Parathyroid adenoma (tissue), 2 donors: ENCODE measurements at regions not wholly inside any gene's neighbourhood (a gene's known extent, or its start where the extent isn't known, plus 50 kb on each side); places are given as distances from the start of the nearest gene placed in this dataset.

Experiments used
- H2AFZ ChIP-seq: fragments of 300-600 bp; sonication (generic); one replicate; pipeline ENCODE4 v1.7.0; 2017; ENCODE audit warnings: antibody characterized with exemption, mild to moderate bottlenecking
- H3K27ac ChIP-seq: fragments of 300-600 bp; sonication (generic); one replicate; pipeline ENCODE4 v1.7.0; 2017
- H3K27me3 ChIP-seq: fragments of 300-600 bp; sonication (generic); one replicate; pipeline ENCODE4 v1.7.0; 2017; ENCODE audit warnings: low read length; ENCODE audit not compliant: control insufficient read depth, insufficient read depth
- H3K36me3 ChIP-seq: fragments of 300-600 bp; sonication (generic); one replicate; pipeline ENCODE4 v1.7.0; 2017; ENCODE audit warnings: low read length; ENCODE audit not compliant: control insufficient read depth, insufficient read depth
- H3K4me1 ChIP-seq: fragments of 300-600 bp; sonication (generic); one replicate; pipeline ENCODE4 v1.7.0; 2017; ENCODE audit warnings: control low read depth
- H3K4me2 ChIP-seq: fragments of 300-600 bp; sonication (generic); one replicate; pipeline ENCODE4 v1.7.0; 2017; ENCODE audit warnings: low read length
- H3K4me3 ChIP-seq: fragments of 300-600 bp; sonication (generic); one replicate; pipeline ENCODE4 v1.7.0; 2017; ENCODE audit warnings: low read depth, low read length
- H3K79me2 ChIP-seq: fragments of 300-600 bp; sonication (generic); one replicate; pipeline ENCODE4 v1.7.0; 2017; ENCODE audit warnings: control low read depth
- H3K9ac ChIP-seq: fragments of 300-600 bp; sonication (generic); one replicate; pipeline ENCODE4 v1.7.0; 2017; ENCODE audit warnings: mild to moderate bottlenecking
- H3K9me3 ChIP-seq: fragments of 300-600 bp; sonication (generic); one replicate; pipeline ENCODE4 v1.7.0; 2017; ENCODE audit warnings: low read length; ENCODE audit not compliant: control insufficient read depth
- TF ChIP-seq, protein P1 (sequence below): fragments of 300-600 bp; sonication (generic); IDR thresholded peaks from one replicate; pipeline ENCODE4 v1.7.0; 2017; ENCODE audit warnings: antibody characterized with exemption, mild to moderate bottlenecking
- donor health status: primary hyperparathyroidism.

- TF ChIP-seq, protein P1, sequence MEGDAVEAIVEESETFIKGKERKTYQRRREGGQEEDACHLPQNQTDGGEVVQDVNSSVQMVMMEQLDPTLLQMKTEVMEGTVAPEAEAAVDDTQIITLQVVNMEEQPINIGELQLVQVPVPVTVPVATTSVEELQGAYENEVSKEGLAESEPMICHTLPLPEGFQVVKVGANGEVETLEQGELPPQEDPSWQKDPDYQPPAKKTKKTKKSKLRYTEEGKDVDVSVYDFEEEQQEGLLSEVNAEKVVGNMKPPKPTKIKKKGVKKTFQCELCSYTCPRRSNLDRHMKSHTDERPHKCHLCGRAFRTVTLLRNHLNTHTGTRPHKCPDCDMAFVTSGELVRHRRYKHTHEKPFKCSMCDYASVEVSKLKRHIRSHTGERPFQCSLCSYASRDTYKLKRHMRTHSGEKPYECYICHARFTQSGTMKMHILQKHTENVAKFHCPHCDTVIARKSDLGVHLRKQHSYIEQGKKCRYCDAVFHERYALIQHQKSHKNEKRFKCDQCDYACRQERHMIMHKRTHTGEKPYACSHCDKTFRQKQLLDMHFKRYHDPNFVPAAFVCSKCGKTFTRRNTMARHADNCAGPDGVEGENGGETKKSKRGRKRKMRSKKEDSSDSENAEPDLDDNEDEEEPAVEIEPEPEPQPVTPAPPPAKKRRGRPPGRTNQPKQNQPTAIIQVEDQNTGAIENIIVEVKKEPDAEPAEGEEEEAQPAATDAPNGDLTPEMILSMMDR: no peak
- Histone ChIP-seq H3K36me3 (no peaks in the 10 kb centered on the region), H3K9me3 (no peaks in the 10 kb centered on the region), H3K27me3 (no peaks in the 10 kb centered on the region), H3K4me2 (no peak overlapping the region), H3K27ac (no peak overlapping the region), H3K9ac (no peak overlapping the region), H3K4me1 (no peaks in the 10 kb centered on the region), H3K4me3 (no peak overlapping the region), H3K79me2 (no peaks in the 10 kb centered on the region), H2AFZ (no peak overlapping the region)
Measured at GRCh38 chr15:46502667-46503066, 867.8 kb downstream of the SQOR start.

DNA sequence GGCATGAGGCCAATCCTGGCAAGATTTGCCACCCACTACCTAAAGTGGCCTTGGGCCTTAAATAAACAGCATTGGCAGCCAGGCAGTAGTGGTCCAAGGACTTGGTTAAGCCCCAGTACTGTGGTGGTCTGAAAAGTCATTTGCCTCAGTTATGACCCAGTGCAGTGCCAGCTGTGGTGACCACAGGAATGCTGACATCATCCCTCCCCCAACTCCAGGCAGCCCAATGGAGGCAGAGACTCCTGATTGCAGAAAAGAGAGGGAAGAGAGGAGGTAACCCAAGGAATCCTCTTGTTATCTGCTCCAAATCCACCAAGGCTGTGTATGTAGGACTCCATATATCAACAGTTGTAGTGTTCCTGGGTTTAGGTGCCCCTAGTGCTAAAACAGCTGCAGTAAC is 883.6 kb downstream of the SQOR start:
- Histone ChIP-seq H3K27ac (no peak overlapping the region), H3K9ac (no peak overlapping the region), H3K27me3 (no peaks in the 10 kb centered on the region), H3K4me2 (no peak overlapping the region), H3K4me1 (no peaks in the 10 kb centered on the region), H3K9me3 (no peaks in the 10 kb centered on the region), H3K36me3 (no peaks in the 10 kb centered on the region), H2AFZ (no peak overlapping the region), H3K79me2 (no peaks in the 10 kb centered on the region), H3K4me3 (no peak overlapping the region)
- TF ChIP-seq, protein P1: no peak

- no peaks in the 10 kb centered on the region for H3K79me2 ChIP-seq
Measured at GRCh38 chr15:46523701-46524100, 888.9 kb downstream of the SQOR start.

GRCh38 chr15:46525984-46526725 is 891.3 kb downstream of the SQOR start:
- H3K9ac ChIP-seq: no peak overlapping the region
- no peak overlapping the region for H3K4me2 ChIP-seq
- no peaks in the 10 kb centered on the region for H3K36me3 ChIP-seq
- H3K79me2 ChIP-seq: no peaks in the 10 kb centered on the region
- no peaks in the 10 kb centered on the region for H3K9me3 ChIP-seq
- TF ChIP-seq, protein P1: no peak
- H3K4me1 ChIP-seq: no peaks in the 10 kb centered on the region
- no peaks in the 10 kb centered on the region for H3K27me3 ChIP-seq
- H3K4me3 ChIP-seq: no peak overlapping the region
- no peak overlapping the region for H3K27ac ChIP-seq
- H2AFZ ChIP-seq: no peak overlapping the region

More at GRCh38 chr15:46523701-46524100, 888.9 kb downstream of the SQOR start:
- H3K36me3 ChIP-seq: no peaks in the 10 kb centered on the region
- H2AFZ ChIP-seq: no peak overlapping the region
- H3K27ac ChIP-seq: no peak overlapping the region
- no peaks in the 10 kb centered on the region for H3K9me3 ChIP-seq
- H3K4me1 ChIP-seq: no peaks in the 10 kb centered on the region
- no peak overlapping the region for H3K9ac ChIP-seq
- TF ChIP-seq, protein P1: no peak
- no peak overlapping the region for H3K4me2 ChIP-seq
- no peak overlapping the region for H3K4me3 ChIP-seq
- H3K27me3 ChIP-seq: no peaks in the 10 kb centered on the region

GRCh38 chr15:46526726-46527110 is 891.9 kb downstream of the SQOR start:
- Histone ChIP-seq H3K27me3 (no peaks in the 10 kb centered on the region), H3K4me1 (no peaks in the 10 kb centered on the region), H3K79me2 (no peaks in the 10 kb centered on the region), H3K4me2 (no peak overlapping the region), H3K9me3 (no peaks in the 10 kb centered on the region), H3K36me3 (no peaks in the 10 kb centered on the region), H2AFZ (no peak overlapping the region), H3K4me3 (no peak overlapping the region), H3K27ac (no peak overlapping the region), H3K9ac (no peak overlapping the region)
- TF ChIP-seq, protein P1: no peak
